OCI-LY3 (cell line): ENCODE measurements at regions not wholly inside any gene's neighbourhood (a gene's known extent, or its start where the extent isn't known, plus 50 kb on each side); places are given as distances from the start of the nearest gene placed in this dataset.

Experiments used
- H2AFZ ChIP-seq: fragments of 200-600, 300-600 bp; shearing (Covaris generic); 2 replicates; pipeline ENCODE4 v1.6.0; 2014; ENCODE audit warnings: antibody characterized with exemption, low read depth, low read length
- H3K27ac ChIP-seq: fragments of 200-600, 300-600 bp; sonication (generic); 2 replicates; pipeline ENCODE4 v1.5.1; 2014; ENCODE audit warnings: mild to moderate bottlenecking, low read length, moderate library complexity, mixed read lengths
- H3K27me3 ChIP-seq: fragments of 200-600, 300-600 bp; sonication (generic); 2 replicates; pipeline ENCODE4 v1.6.1; 2014; ENCODE audit warnings: low read depth, low read length, mixed read lengths
- H3K36me3 ChIP-seq: fragments of 200-600, 300-600 bp; sonication (generic); replicated peaks from 2 replicates; pipeline ENCODE3; 2014; ENCODE audit warnings: low read depth, low read length, mixed read lengths
- H3K4me1 ChIP-seq: fragments of 300-600, 200-600 bp; sonication (generic); 2 replicates; pipeline ENCODE4 v1.6.1; 2014; ENCODE audit warnings: low read length, mixed read lengths
- H3K4me2 ChIP-seq: fragments of 200-600, 300-600 bp; sonication (generic); 2 replicates; pipeline ENCODE4 v1.6.1; 2014; ENCODE audit warnings: low read length, mixed read lengths
- H3K4me3 ChIP-seq: fragments of 300-600, 200-600 bp; sonication (generic); 2 replicates; pipeline ENCODE4 v1.5.1; 2014; ENCODE audit warnings: antibody characterized with exemption, mild to moderate bottlenecking, low read length, moderate library complexity
- H3K79me2 ChIP-seq: fragments of 300-600, 200-600 bp; shearing (Covaris generic); 2 replicates; pipeline ENCODE4 v1.6.1; 2014; ENCODE audit warnings: mild to moderate bottlenecking, low read length, mixed read lengths
- H3K9ac ChIP-seq: fragments of 300-600, 200-600 bp; shearing (Covaris generic); 2 replicates; pipeline ENCODE4 v1.6.0; 2014; ENCODE audit warnings: mild to moderate bottlenecking, low read length, moderate library complexity
- H3K9me3 ChIP-seq: fragments of 200-600, 300-600 bp; shearing (Covaris generic); 2 replicates; pipeline ENCODE4 v1.6.1; 2014; ENCODE audit warnings: low read length, mixed read lengths; ENCODE audit not compliant: insufficient read depth
- H4K20me1 ChIP-seq: fragments of 200-600, 300-600 bp; sonication (generic); 2 replicates; pipeline ENCODE4 v1.6.1; 2016; ENCODE audit warnings: low read length, mixed read lengths; ENCODE audit not compliant: insufficient read depth
- EZH2phosphoT487 ChIP-seq: fragments of 200-600 bp; shearing (Covaris generic); IDR thresholded peaks from 2 replicates; pipeline ENCODE4 v1.6.1; 2018; ENCODE audit warnings: antibody characterized with exemption, mixed run types, low read depth
- TF ChIP-seq, protein P1 (sequence below): fragments of 200-600, 300-600 bp; sonication (generic); IDR thresholded peaks from 2 replicates; pipeline ENCODE4 v1.5.1; 2014; ENCODE audit warnings: antibody characterized with exemption, low read length, low read depth

GRCh38 chr16:64531401-64531800 is 590.5 kb downstream of the CDH11 start:
- TF ChIP-seq, protein P1, sequence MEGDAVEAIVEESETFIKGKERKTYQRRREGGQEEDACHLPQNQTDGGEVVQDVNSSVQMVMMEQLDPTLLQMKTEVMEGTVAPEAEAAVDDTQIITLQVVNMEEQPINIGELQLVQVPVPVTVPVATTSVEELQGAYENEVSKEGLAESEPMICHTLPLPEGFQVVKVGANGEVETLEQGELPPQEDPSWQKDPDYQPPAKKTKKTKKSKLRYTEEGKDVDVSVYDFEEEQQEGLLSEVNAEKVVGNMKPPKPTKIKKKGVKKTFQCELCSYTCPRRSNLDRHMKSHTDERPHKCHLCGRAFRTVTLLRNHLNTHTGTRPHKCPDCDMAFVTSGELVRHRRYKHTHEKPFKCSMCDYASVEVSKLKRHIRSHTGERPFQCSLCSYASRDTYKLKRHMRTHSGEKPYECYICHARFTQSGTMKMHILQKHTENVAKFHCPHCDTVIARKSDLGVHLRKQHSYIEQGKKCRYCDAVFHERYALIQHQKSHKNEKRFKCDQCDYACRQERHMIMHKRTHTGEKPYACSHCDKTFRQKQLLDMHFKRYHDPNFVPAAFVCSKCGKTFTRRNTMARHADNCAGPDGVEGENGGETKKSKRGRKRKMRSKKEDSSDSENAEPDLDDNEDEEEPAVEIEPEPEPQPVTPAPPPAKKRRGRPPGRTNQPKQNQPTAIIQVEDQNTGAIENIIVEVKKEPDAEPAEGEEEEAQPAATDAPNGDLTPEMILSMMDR = no peak
- no peak for TF ChIP-seq EZH2phosphoT487
- no peak overlapping the region for H3K4me2 ChIP-seq
- H3K9ac ChIP-seq = no peak overlapping the region
- H3K36me3 ChIP-seq = no peaks in the 10 kb centered on the region
- H3K27me3 ChIP-seq = no peaks in the 10 kb centered on the region
- no peaks in the 10 kb centered on the region for H4K20me1 ChIP-seq
- H3K4me3 ChIP-seq = no peak overlapping the region
- no peaks in the 10 kb centered on the region for H3K4me1 ChIP-seq
- no peak overlapping the region for H2AFZ ChIP-seq
- no peak overlapping the region for H3K27ac ChIP-seq
- no peaks in the 10 kb centered on the region for H3K79me2 ChIP-seq
- H3K9me3 ChIP-seq = no peaks in the 10 kb centered on the region

DNA sequence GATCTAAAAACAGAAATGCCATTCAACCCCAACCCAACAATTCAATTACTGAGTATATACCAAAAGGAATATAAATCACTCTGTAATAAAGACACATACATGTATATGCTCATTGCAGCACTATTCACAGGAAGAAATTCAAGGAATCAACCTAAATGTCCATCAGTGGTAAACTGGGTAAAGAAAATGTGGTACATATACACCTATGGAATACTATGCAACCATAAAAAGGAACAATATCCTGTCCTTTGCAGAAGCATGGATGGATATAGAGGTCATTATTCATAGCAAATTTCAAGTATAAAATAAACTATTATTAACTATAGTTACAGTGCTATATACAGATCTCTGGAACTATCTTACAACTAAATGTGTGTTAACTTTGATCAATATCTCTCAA is 599.3 kb downstream of the CDH11 start:
- H4K20me1 ChIP-seq = no peaks in the 10 kb centered on the region
- H2AFZ ChIP-seq = no peak overlapping the region
- H3K9me3 ChIP-seq = no peaks in the 10 kb centered on the region
- H3K4me3 ChIP-seq = no peak overlapping the region
- no peaks in the 10 kb centered on the region for H3K27me3 ChIP-seq
- TF ChIP-seq, protein P1 = no peak
- TF ChIP-seq EZH2phosphoT487 = no peak
- no peak overlapping the region for H3K27ac ChIP-seq
- no peaks in the 10 kb centered on the region for H3K4me1 ChIP-seq
- H3K36me3 ChIP-seq = no peaks in the 10 kb centered on the region
- no peak overlapping the region for H3K9ac ChIP-seq
- H3K79me2 ChIP-seq = no peaks in the 10 kb centered on the region
- H3K4me2 ChIP-seq = no peak overlapping the region

- no peaks in the 10 kb centered on the region for H4K20me1 ChIP-seq
- TF ChIP-seq, protein P1 = no peak
- TF ChIP-seq EZH2phosphoT487 = no peak
- no peaks in the 10 kb centered on the region for H3K9me3 ChIP-seq
- no peak overlapping the region for H3K4me3 ChIP-seq
- H2AFZ ChIP-seq = no peak overlapping the region
- no peaks in the 10 kb centered on the region for H3K79me2 ChIP-seq
- H3K27me3 ChIP-seq = no peaks in the 10 kb centered on the region
- H3K4me2 ChIP-seq = no peak overlapping the region
- no peak overlapping the region for H3K27ac ChIP-seq
- H3K36me3 ChIP-seq = no peaks in the 10 kb centered on the region
- no peaks in the 10 kb centered on the region for H3K4me1 ChIP-seq
- H3K9ac ChIP-seq = no peak overlapping the region
These were observed 608.0 kb downstream of the CDH11 start for GRCh38 chr16:64513871-64514270.

DNA sequence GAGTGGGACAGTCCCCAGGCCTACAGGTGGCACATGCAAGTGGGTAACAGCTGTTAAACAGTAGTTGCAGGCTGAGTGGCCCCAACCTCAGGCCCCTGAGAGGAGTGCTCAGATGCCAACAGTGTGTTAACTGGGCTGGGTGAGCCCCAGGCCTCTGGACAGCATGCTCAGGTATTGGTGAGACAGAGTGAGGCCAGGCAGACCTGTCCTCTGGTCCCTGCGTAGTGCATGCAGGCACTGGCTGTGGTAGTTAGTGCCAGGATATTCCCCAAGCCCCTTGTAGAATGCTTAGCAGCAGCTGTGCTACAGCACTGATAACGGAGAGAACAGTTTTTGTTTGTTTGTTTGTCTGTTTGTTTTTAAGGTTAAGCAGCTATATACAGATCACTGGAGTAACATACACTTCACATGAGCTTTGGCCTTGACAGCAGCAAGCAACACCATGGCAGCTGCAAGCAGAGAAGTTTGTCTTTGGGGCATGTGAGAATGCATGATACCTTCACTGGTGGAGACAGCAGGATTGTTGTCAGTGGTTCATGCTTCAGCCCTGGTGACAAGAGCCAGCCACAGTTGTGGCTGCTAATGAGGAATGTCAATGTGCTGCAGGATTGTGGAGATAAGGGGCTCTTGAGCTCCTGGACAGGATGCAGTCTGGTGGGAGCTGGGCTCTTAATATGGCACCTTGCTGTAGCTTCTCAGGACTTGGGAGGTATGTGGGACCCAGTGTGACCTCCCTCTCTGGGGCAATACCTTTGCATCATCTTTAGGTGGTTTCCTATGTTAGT is 614.4 kb downstream of the CDH11 start:
- Histone ChIP-seq H2AFZ (no peak overlapping the region), H3K4me2 (no peak overlapping the region)

More for the DNA sequence above, 614.4 kb downstream of the CDH11 start:
- Histone ChIP-seq H3K36me3 (no peaks in the 10 kb centered on the region), H3K27ac (no peak overlapping the region), H3K9ac (no peak overlapping the region), H3K27me3 (no peaks in the 10 kb centered on the region), H3K79me2 (no peaks in the 10 kb centered on the region), H3K9me3 (no peaks in the 10 kb centered on the region), H3K4me3 (no peak overlapping the region), H4K20me1 (no peaks in the 10 kb centered on the region), H3K4me1 (no peaks in the 10 kb centered on the region)
- TF ChIP-seq, protein P1 = no peak
- TF ChIP-seq EZH2phosphoT487 = no peak
